Spinal cord (tissue), 9 donors: ENCODE measurements at regions not wholly inside any gene's neighbourhood (a gene's known extent, or its start where the extent isn't known, plus 50 kb on each side); places are given as distances from the start of the nearest gene placed in this dataset.
"Not testable (repeated sequence)": the region's sequence is repeated elsewhere in the genome, so short reads cannot be mapped to it uniquely, and the experiment has no call there.

Source experiments
- DNase-seq, 6 donors: peaks; one replicate each; pipeline versions ENCODE4 v3.0.0 to v3.0.0-alpha.2; 2013 to 2015; ENCODE audit warnings: low spot score in 6 of 6, low read depth in 4 of 6
- H3K27ac ChIP-seq: one replicate; pipeline ENCODE4 v1.5.1; 2013; ENCODE audit warnings: low read depth, low read length, control low read depth
- H3K27me3 ChIP-seq: one replicate; pipeline ENCODE4 v1.6.1; 2013; ENCODE audit warnings: low read length; ENCODE audit not compliant: control insufficient read depth, insufficient read depth
- H3K36me3 ChIP-seq: one replicate; pipeline ENCODE4 v1.6.1; 2013; ENCODE audit warnings: low read length; ENCODE audit not compliant: control insufficient read depth, insufficient read depth
- H3K4me1 ChIP-seq: one replicate; pipeline ENCODE4 v1.6.1; 2013; ENCODE audit warnings: low read length; ENCODE audit not compliant: control insufficient read depth, insufficient read depth
- H3K4me3 ChIP-seq: one replicate; pipeline ENCODE4 v1.5.1; 2013; ENCODE audit warnings: low read depth, low read length, control low read depth
- H3K9me3 ChIP-seq: one replicate; pipeline ENCODE4 v1.6.1; 2013; ENCODE audit warnings: low read length; ENCODE audit not compliant: control insufficient read depth, insufficient read depth
- WGBS: methylation state at CpG from one replicate; pipeline ENCODE4 v1.1.5; 2013; ENCODE audit warnings: missing lambda C conversion rate; ENCODE audit not compliant: insufficient coverage; 5-methylcytosine and 5-hydroxymethylcytosine counted together
- donor health status: healthy.

- Histone ChIP-seq H3K27ac (no peak overlapping the region), H3K27me3 (no peaks in the 10 kb centered on the region), H3K9me3 (no peaks in the 10 kb centered on the region), H3K36me3 (no peaks in the 10 kb centered on the region), H3K4me1 (no peaks in the 10 kb centered on the region), H3K4me3 (no peak overlapping the region)
- no CpG with 5 or more reads among the region's 1 CpG for WGBS
- DNase-seq = peak in 2 of 6 donors; percentile 42 to 54
Measured at GRCh38 chr6:153984811-153985210, 54.2 kb upstream of the OPRM1 start.

GRCh38 chr6:153980171-153980570 lies 58.9 kb upstream of the OPRM1 start:
- no peaks in the 10 kb centered on the region for H3K27me3 ChIP-seq
- no peak for DNase-seq
- H3K4me1 ChIP-seq = no peaks in the 10 kb centered on the region
- H3K36me3 ChIP-seq = no peaks in the 10 kb centered on the region
- H3K27ac ChIP-seq = no peak overlapping the region
- H3K9me3 ChIP-seq = peaks cover 2% of the 10 kb centered on the region
- no peak overlapping the region for H3K4me3 ChIP-seq
- WGBS = no CpG with 5 or more reads among the region's 2 CpGs

- H3K36me3 ChIP-seq, DNase-seq, H3K9me3 ChIP-seq, H3K4me3 ChIP-seq, H3K27ac ChIP-seq, H3K4me1 ChIP-seq, H3K27me3 ChIP-seq: not testable (repeated sequence)
- 89% methylated on average over 21 of the region's 26 CpGs for WGBS
Measured at GRCh38 chr6:153978911-153979548, 60.0 kb upstream of the OPRM1 start.

GRCh38 chr6:153976921-153977693 lies 61.9 kb upstream of the OPRM1 start:
- no peaks in the 10 kb centered on the region for H3K4me1 ChIP-seq
- WGBS = 40% methylated on average over 1 of the region's 7 CpGs
- H3K27me3 ChIP-seq = no peaks in the 10 kb centered on the region
- H3K27ac ChIP-seq = no peak overlapping the region
- H3K36me3 ChIP-seq = no peaks in the 10 kb centered on the region
- peaks cover 2% of the 10 kb centered on the region for H3K9me3 ChIP-seq
- no peak overlapping the region for H3K4me3 ChIP-seq
- peak in 2 of 6 donors; percentile 9 to 40 for DNase-seq

- Histone ChIP-seq H3K9me3 (no peaks in the 10 kb centered on the region), H3K27ac (no peak overlapping the region), H3K27me3 (no peaks in the 10 kb centered on the region), H3K4me1 (no peaks in the 10 kb centered on the region), H3K36me3 (no peaks in the 10 kb centered on the region), H3K4me3 (no peak overlapping the region)
- 70% methylated on average over 2 of the region's 4 CpGs for WGBS
- DNase-seq = no peak
Measured at GRCh38 chr6:153966001-153966400, 73.0 kb upstream of the OPRM1 start.

- H3K27me3 ChIP-seq = no peaks in the 10 kb centered on the region
- H3K4me1 ChIP-seq = no peaks in the 10 kb centered on the region
- H3K36me3 ChIP-seq = no peaks in the 10 kb centered on the region
- no peak overlapping the region for H3K27ac ChIP-seq
- no peaks in the 10 kb centered on the region for H3K9me3 ChIP-seq
- no peak overlapping the region for H3K4me3 ChIP-seq
- DNase-seq = no peak
- WGBS = 89% methylated on average over 1 of the region's 3 CpGs
Measured at GRCh38 chr6:153963352-153963751, 75.7 kb upstream of the OPRM1 start.

- DNase-seq = peak in 2 of 6 donors; percentile 37 to 82
- no peak overlapping the region for H3K27ac ChIP-seq
- H3K9me3 ChIP-seq = no peaks in the 10 kb centered on the region
- no peaks in the 10 kb centered on the region for H3K27me3 ChIP-seq
- H3K36me3 ChIP-seq = no peaks in the 10 kb centered on the region
- WGBS = no CpG with 5 or more reads among the region's 2 CpGs
- H3K4me3 ChIP-seq = no peak overlapping the region
- H3K4me1 ChIP-seq = no peaks in the 10 kb centered on the region
Measured at GRCh38 chr6:153962555-153962954, 76.5 kb upstream of the OPRM1 start.

GRCh38 chr6:153960741-153961140 lies 78.3 kb upstream of the OPRM1 start:
- DNase-seq = no peak
- H3K4me1 ChIP-seq = no peaks in the 10 kb centered on the region
- H3K4me3 ChIP-seq = no peak overlapping the region
- WGBS = no CpG with 5 or more reads among the region's 1 CpG
- H3K9me3 ChIP-seq = no peaks in the 10 kb centered on the region
- no peaks in the 10 kb centered on the region for H3K36me3 ChIP-seq
- no peak overlapping the region for H3K27ac ChIP-seq
- no peaks in the 10 kb centered on the region for H3K27me3 ChIP-seq

- DNase-seq = peak in 1 of 6 donors; percentile 23
- H3K4me3 ChIP-seq = no peak overlapping the region
- no peaks in the 10 kb centered on the region for H3K27me3 ChIP-seq
- H3K9me3 ChIP-seq = no peaks in the 10 kb centered on the region
- no peak overlapping the region for H3K27ac ChIP-seq
- H3K4me1 ChIP-seq = no peaks in the 10 kb centered on the region
- WGBS = 75% methylated on average over 2 of the region's 4 CpGs
- no peaks in the 10 kb centered on the region for H3K36me3 ChIP-seq
Measured at GRCh38 chr6:153960281-153960680, 78.8 kb upstream of the OPRM1 start.

- Histone ChIP-seq H3K27ac (no peak overlapping the region), H3K36me3 (no peaks in the 10 kb centered on the region), H3K9me3 (no peaks in the 10 kb centered on the region), H3K4me1 (no peaks in the 10 kb centered on the region), H3K4me3 (no peak overlapping the region), H3K27me3 (no peaks in the 10 kb centered on the region)
- no peak for DNase-seq
- 86% methylated on average over 1 of the region's 1 CpG for WGBS
Measured at GRCh38 chr6:153959276-153959675, 79.8 kb upstream of the OPRM1 start.
